HG03565 (cell line): ENCODE measurements at regions not wholly inside any gene's neighbourhood (a gene's known extent, or its start where the extent isn't known, plus 50 kb on each side); places are given as distances from the start of the nearest gene placed in this dataset.
"Not testable (repeated sequence)": the region's sequence is repeated elsewhere in the genome, so short reads cannot be mapped to it uniquely, and the experiment has no call there.

ENCODE experiments used
- ATAC-seq: cut with Tn5 transposase; IDR thresholded peaks from one replicate; pipeline ENCODE4 v1.9.1; 2021; ENCODE audit warnings: mild to moderate bottlenecking, moderate library complexity; ENCODE audit not compliant: unreplicated experiment

DNA sequence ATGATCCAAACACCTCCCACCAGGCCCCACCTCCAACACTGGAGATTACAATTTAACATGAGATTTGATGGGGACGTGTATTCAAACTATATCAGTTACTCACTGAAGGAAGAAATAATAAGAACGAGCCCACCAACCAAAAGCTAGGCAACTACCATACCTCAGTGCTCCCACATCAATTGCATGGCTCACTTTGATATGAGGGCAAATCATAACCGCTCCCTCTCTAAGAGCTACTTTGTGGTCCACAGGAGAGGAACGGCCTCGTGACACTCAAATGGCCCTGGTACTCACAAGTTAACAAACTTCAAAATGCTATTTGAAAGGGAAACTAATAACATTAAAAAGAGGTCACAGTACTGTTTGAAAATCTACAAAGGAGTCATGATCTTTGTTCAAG, 170.7 kb upstream of the SLC7A11 start:
- no peak for ATAC-seq

DNA sequence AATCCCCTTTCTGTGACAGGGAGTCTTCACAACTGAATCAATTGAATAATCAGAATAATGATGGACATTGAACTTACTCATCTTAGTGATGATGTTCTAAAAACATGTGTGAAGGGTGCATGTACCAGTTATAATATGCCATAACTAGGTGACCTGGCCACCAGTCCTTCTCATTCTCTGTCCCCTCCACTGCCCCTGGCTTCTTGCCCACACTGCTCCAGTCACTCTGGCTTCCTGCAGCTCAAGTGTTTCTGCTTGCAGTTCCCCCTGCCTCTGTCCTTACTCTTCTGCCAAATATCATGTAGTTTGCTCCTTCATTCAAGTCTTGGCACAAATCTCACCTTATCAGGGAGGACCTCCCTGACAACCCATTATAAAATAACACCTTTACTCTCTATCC, 168.1 kb upstream of the SLC7A11 start:
- no peak for ATAC-seq

- no peak for ATAC-seq
Measured at GRCh38 chr4:138409670-138410069, 167.5 kb upstream of the SLC7A11 start.

DNA sequence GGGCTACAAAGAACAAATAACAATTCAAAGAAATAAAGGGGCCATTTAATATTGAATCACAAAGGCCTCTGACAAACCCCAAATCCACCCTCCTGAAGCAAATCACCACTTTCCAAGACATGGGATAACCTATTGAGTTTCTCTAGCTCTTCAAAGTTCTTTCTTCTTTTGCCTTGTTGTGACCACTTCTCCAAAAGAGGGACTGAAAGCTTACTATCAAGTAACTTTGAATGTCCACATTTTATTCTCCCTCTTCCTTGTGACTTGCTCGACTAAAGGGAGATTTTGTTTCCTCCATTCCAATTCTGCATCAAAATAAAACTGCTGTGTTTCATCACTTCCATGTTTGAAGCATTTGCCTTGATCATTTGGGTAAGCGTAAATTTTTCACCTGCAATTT, 166.6 kb upstream of the SLC7A11 start:
- ATAC-seq, result no peak

GRCh38 chr4:138407329-138407728, 165.2 kb upstream of the SLC7A11 start:
- ATAC-seq, result no peak

GRCh38 chr4:138406876-138407275, 164.7 kb upstream of the SLC7A11 start:
- no peak for ATAC-seq

DNA sequence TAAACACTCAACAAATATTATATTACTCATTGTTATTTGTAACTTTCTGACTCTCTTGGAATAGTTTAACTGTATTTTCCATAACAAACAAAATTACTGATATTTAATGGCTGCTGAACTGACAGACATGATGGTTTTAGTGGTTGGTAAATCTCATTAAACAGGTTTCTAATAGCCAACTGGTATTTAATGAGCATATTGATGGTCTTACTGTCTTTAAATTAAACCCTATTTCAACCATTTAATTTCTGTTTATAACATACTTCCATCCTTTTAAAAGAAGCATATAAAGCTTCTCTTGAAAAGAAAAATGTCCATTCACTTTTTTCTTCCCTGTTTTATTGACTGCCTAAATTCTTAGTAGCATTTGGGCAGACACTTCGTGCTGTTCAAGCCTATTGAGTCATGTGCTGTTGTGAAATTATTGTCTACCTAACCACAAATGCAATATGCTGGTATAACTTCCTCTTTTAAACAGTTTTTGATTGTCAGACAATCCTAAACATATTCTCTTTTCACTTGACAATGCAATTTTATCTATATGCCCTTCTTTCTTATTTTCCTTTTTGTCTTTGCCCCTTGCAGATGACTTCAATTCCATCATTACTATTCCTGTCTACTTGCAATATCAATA, 163.9 kb upstream of the SLC7A11 start:
- ATAC-seq, result peak; percentile 73

- peak; percentile 63 for ATAC-seq
Measured at GRCh38 chr4:138405466-138405891, 163.3 kb upstream of the SLC7A11 start.

- no peak for ATAC-seq
Measured at GRCh38 chr4:138404801-138405200, 162.7 kb upstream of the SLC7A11 start.

GRCh38 chr4:138404251-138404650, 162.1 kb upstream of the SLC7A11 start:
- ATAC-seq, result no peak

GRCh38 chr4:138401334-138401733, 159.2 kb upstream of the SLC7A11 start:
- ATAC-seq, result no peak

GRCh38 chr4:138400543-138400942, 158.4 kb upstream of the SLC7A11 start:
- ATAC-seq, result no peak

DNA sequence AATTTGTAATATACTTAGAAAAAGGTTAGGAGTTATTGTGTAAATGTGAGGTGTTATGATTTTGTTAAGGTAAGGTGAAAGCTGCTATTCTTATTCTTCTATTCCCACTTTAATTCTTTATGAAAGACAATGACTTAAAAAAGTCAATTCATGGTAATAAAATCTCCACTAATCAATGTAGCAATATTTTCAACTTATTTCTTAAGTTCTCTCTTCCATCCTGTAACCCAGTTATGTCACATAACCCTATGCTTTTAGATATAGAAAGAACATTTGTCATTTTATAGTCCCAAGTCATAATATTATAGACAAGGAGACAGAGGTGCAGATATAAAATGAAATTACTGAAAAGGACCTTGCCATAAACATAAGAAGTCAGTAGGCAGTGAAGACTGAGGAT, 157.9 kb upstream of the SLC7A11 start:
- ATAC-seq, result no peak

- ATAC-seq, result no peak
Measured at GRCh38 chr4:138399081-138399480, 156.9 kb upstream of the SLC7A11 start.

- ATAC-seq, result no peak
Measured at GRCh38 chr4:138398322-138398721, 156.2 kb upstream of the SLC7A11 start.

DNA sequence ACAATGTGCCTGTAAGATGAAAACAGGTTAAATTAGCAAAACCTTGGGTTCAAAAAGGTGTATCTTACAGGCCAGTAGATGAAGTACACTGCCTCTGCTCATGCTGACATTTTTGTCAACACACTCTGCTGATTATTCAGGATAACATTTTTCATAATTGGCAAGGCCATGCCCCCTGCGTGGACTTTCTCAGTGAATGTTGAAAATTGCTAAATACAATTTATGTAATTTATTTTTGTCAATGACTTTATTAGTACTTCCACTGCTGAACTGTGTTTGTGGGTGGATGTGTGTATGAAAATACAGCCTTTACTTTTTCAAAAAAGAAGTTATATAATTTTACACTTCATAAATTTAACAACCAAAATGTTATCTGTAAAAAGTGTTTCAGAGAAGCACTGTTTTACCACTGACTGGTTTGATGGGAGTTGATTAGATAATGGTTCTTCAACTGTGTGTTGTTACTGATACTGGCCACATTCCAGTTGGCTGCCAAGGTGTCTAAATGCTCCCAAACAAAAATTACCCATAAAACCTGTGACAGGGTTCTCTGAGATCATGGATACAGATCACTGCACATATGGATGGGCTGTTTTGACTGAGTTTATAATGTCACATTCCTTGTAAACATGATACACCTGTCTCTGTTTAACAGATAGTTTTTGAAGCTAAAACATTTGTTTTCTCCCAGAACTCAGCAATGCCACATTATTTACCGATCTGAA, 151.9 kb upstream of the SLC7A11 start:
- no peak for ATAC-seq

- ATAC-seq, result peak; percentile 71
Measured at GRCh38 chr4:138392751-138393308, 150.7 kb upstream of the SLC7A11 start.

GRCh38 chr4:138389976-138390685, 148.0 kb upstream of the SLC7A11 start:
- ATAC-seq, result no peak

DNA sequence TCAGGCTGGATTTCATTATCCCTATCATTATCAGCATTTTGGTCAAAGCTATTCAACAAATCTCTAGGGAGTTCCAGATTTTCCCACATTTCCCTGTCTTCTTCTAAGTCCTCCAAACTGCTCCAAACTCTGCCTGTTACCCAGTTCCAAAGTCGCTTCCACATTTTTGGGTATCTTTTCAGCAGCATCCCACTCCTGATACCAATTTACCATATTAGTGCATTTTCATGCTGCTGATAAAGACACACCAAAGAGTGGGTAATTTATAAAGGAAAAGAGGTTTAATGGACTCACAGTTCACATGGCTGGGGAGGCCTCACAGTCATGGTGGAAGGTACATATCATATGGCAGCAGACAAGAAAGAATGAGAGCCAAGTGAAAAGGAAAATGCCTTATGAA, 132.8 kb upstream of the SLC7A11 start:
- no peak for ATAC-seq

DNA sequence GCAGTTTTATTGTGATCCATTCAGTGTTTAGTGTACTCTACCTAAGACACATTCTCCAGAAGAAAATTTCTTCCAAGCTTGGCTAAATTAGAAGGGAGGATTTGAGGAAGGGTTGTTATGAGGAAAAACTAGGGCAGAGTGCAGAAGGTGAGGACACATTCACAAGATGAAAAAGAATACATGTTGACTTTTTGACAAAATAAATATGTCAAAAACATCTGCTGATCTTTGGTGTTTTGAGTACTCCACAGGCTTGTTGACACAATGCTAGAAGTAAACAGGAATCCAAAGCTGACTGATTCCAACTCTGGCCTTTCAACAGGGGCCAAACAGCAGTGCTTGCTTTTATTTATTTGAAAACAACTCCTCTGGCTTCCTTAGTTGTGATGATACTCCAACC, 125.8 kb upstream of the SLC7A11 start:
- no peak for ATAC-seq

- not testable (repeated sequence) for ATAC-seq
Measured at GRCh38 chr4:138352446-138352845, 110.3 kb upstream of the SLC7A11 start.

DNA sequence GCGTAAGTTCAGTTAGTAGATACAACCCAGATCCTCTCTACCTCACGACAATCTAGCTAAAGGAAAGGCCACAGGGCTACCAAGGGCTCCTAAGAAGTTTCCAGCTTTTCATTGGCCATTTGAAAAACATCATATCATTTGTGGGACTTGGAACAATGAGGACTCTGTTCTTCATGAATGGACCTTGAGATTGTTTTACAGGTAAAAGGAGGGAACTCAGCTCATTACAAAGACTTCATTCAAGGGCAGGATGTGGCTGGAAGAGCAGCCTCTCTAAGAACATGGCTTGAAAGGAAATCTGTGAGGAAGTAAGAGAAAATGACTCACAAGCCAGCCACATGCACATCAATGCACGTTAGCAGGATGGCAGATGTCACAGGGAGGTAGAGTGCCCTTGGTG, 105.9 kb upstream of the SLC7A11 start:
- no peak for ATAC-seq
